HCT116 (cell line): ENCODE measurements at regions not wholly inside any gene's neighbourhood (a gene's known extent, or its start where the extent isn't known, plus 50 kb on each side); places are given as distances from the start of the nearest gene placed in this dataset.

Experiments
- ATAC-seq: fragments of 200-7000 bp; cut with Tn5 transposase; 2 replicates; pipeline ENCODE4 v1.9.1; 2020; ENCODE audit warnings: mild to moderate bottlenecking, moderate library complexity
- BruUV-seq: library from RNA; stranded (reverse); fragments of 400-500 nt; replicated peaks from 2 replicates; lab custom pipeline; 2021; lab: Mats Ljungman, UMichigan
- CTCF ChIA-PET: fragments of 300-600 bp; sonication (Branson Sonifier 250); formaldehyde crosslinking; loops from one replicate; lab custom pipeline; 2021; ENCODE audit warnings: antibody characterized with exemption; lab: Charles Lee
- POLR2A ChIA-PET: fragments of 300-600, 350-600 bp; sonication (Branson Sonifier 250); formaldehyde crosslinking; loops from one replicate; lab custom pipeline; 2021; ENCODE audit warnings: antibody characterized with exemption; lab: Charles Lee
- RAD21 ChIA-PET, 2 experiments: fragments of 300-600 bp; sonication (Branson Sonifier 250); formaldehyde crosslinking; loops; one replicate each; lab custom pipeline; 2023; ENCODE audit warnings: low total read pairs in 2 of 2; ENCODE audit not compliant: uncharacterized antibody in 2 of 2, unreplicated experiment in 2 of 2, low non-redundant PET in 1 of 2; lab: Charles Lee
- DNase-seq: peaks from one replicate; pipeline ENCODE4 v3.0.0-alpha.2; 2010; ENCODE audit warnings: low read depth, low spot score
- H2AFZ ChIP-seq: fragments of 200-600 bp; shearing (Covaris generic), sonication (generic); 2 replicates; pipeline ENCODE4 v1.6.1; 2017; ENCODE audit warnings: low read depth, mixed run types, mixed read lengths, antibody characterized with exemption, low read length; ENCODE audit not compliant: poor library complexity, severe bottlenecking
- H3K27ac ChIP-seq: 2 replicates; pipeline ENCODE4 v1.5.1; 2012; ENCODE audit warnings: low read depth, low read length
- H3K27me3 ChIP-seq: fragments of 200-600 bp; sonication (generic); 2 replicates; pipeline ENCODE4 v1.6.1; 2016; ENCODE audit warnings: mixed run types, low read length, mixed read lengths; ENCODE audit not compliant: insufficient read depth
- H3K36me3 ChIP-seq, 2 experiments: fragments of 200-500 bp in 1 of 2; fragments of 200-600 bp in 1 of 2; sonication (Bioruptor generic) in 1 of 2; sonication (generic) in 1 of 2; 2 replicates each; pipeline versions ENCODE4 v1.5.1 to v1.6.1; 2014 to 2016; ENCODE audit warnings: low read length in 2 of 2, inconsistent platforms in 1 of 2, mixed read lengths in 1 of 2, mixed run types in 1 of 2; ENCODE audit not compliant: insufficient read depth in 2 of 2, control insufficient read depth in 1 of 2
- H3K4me1 ChIP-seq, 2 experiments: fragments of 200-600 bp in 1 of 2; sonication (generic) in 1 of 2; 2 replicates each; pipeline versions ENCODE4 v1.5.1 to v1.6.1; 2012 to 2017; ENCODE audit warnings: low read length in 2 of 2, inconsistent platforms in 1 of 2, mild to moderate bottlenecking in 1 of 2, mixed read lengths in 1 of 2, mixed run types in 1 of 2, moderate library complexity in 1 of 2; ENCODE audit not compliant: insufficient read depth in 2 of 2, control insufficient read depth in 1 of 2
- H3K4me2 ChIP-seq: fragments of 200-600 bp; sonication (generic); 2 replicates; pipeline ENCODE4 v1.6.1; 2017; ENCODE audit warnings: mixed run types, low read length, mixed read lengths
- H3K4me3 ChIP-seq, 2 experiments: fragments of 200-600 bp in 1 of 2; sonication (generic) in 1 of 2; replicated peaks in 1 of 2; 2 replicates each; pipeline ENCODE4 v1.5.1; 2011 to 2016; ENCODE audit warnings: low read length in 2 of 2, control low read depth in 1 of 2, low read depth in 1 of 2, mild to moderate bottlenecking in 1 of 2, mixed read lengths in 1 of 2, mixed run types in 1 of 2
- H3K79me2 ChIP-seq: fragments of 200-600 bp; sonication (generic); 2 replicates; pipeline ENCODE4 v1.6.1; 2017; ENCODE audit warnings: mild to moderate bottlenecking, mixed run types, low read length, moderate library complexity, mixed read lengths; ENCODE audit not compliant: insufficient read depth
- H3K9ac ChIP-seq: fragments of 200-600 bp; sonication (generic); 2 replicates; pipeline ENCODE4 v1.6.1; 2016; ENCODE audit warnings: low read length, mixed read lengths
- H3K9me2 ChIP-seq: fragments of 200-600 bp; sonication (generic), shearing (Covaris generic); 2 replicates; pipeline ENCODE4 v1.6.1; 2017; ENCODE audit warnings: mixed run types, mild to moderate bottlenecking, moderate library complexity; ENCODE audit not compliant: insufficient read depth
- H3K9me3 ChIP-seq, 2 experiments: fragments of 200-500 bp in 1 of 2; fragments of 200-600 bp in 1 of 2; sonication (Bioruptor generic) in 1 of 2; sonication (generic) in 1 of 2; 2 replicates each; pipeline ENCODE4 v1.6.1; 2014 to 2017; ENCODE audit warnings: low read length in 2 of 2, mixed read lengths in 2 of 2, inconsistent platforms in 1 of 2, low read depth in 1 of 2, mild to moderate bottlenecking in 1 of 2, mixed run types in 1 of 2, moderate library complexity in 1 of 2; ENCODE audit not compliant: control insufficient read depth in 1 of 2, insufficient read depth in 1 of 2
- H4K20me1 ChIP-seq: fragments of 200-600 bp; sonication (generic), shearing (Covaris generic); 2 replicates; pipeline ENCODE4 v1.6.1; 2017; ENCODE audit warnings: mixed run types, mild to moderate bottlenecking, moderate library complexity; ENCODE audit not compliant: insufficient read depth
- ATF3 ChIP-seq: IDR thresholded peaks from 2 replicates; pipeline ENCODE4 v1.6.1; 2012
- CEBPB ChIP-seq: IDR thresholded peaks from 2 replicates; pipeline ENCODE4 v1.6.1; 2012; ENCODE audit warnings: low read depth
- CTCF ChIP-seq, 3 experiments: fragments of 200-600 bp in 1 of 3; sonication (generic) in 1 of 3; IDR thresholded peaks in 2 of 3; conservative IDR thresholded peaks in 1 of 3; 2 replicates each; pipeline ENCODE4 v1.5.1; 2012 to 2017; ENCODE audit warnings: low read depth in 2 of 3, low read length in 2 of 3, antibody characterized with exemption in 1 of 3, borderline replicate concordance in 1 of 3, control low read depth in 1 of 3, mild to moderate bottlenecking in 1 of 3, mixed read lengths in 1 of 3, mixed run types in 1 of 3, moderate library complexity in 1 of 3; ENCODE audit not compliant: insufficient read depth in 1 of 3
- EZH2 ChIP-seq: fragments of 200-600 bp; sonication (generic); IDR thresholded peaks from 2 replicates; pipeline ENCODE4 v1.6.1; 2017; ENCODE audit warnings: antibody characterized with exemption, mixed run types
- JUND ChIP-seq: IDR thresholded peaks from 2 replicates; pipeline ENCODE4 v1.6.1; 2012
- POLR2AphosphoS5 ChIP-seq: IDR thresholded peaks from 2 replicates; pipeline ENCODE4 v1.6.1; 2011; ENCODE audit warnings: mild to moderate bottlenecking, low read depth, low read length, moderate library complexity
- RAD21 ChIP-seq: IDR thresholded peaks from 2 replicates; pipeline ENCODE4 v1.6.1; 2012; ENCODE audit warnings: low read depth, mild to moderate bottlenecking
- REST ChIP-seq: IDR thresholded peaks from 2 replicates; pipeline ENCODE4 v1.6.1; 2012; ENCODE audit warnings: low read depth
- TCF7L2 ChIP-seq: IDR thresholded peaks from 2 replicates; pipeline ENCODE4 v1.7.0; 2011; ENCODE audit warnings: borderline replicate concordance, inconsistent platforms; ENCODE audit not compliant: insufficient read depth, insufficient read length; ENCODE audit errors: extremely low read depth
- ZFX ChIP-seq: fragments of 450-650 bp; IDR thresholded peaks from 2 replicates; pipeline ENCODE4 v1.6.1; 2017
- ZNF274 ChIP-seq: fragments of 200-500 bp; sonication (Bioruptor generic); IDR thresholded peaks from 2 replicates; pipeline ENCODE4 v1.6.1; 2014; ENCODE audit warnings: mild to moderate bottlenecking, low read depth, low read length, inconsistent platforms
- intact Hi-C: fragments of 100-400 bp; cut with micrococcal nuclease; formaldehyde crosslinking; loops from 2 replicates; pipeline ENCODE4 v1.10.0; 2022

GRCh38 chr2:217722883-217723472, 279.8 kb downstream of the TNS1 start:
- Histone ChIP-seq H3K9me3 (no peaks in the 10 kb centered on the region), H3K79me2 (no peaks in the 10 kb centered on the region), H3K27ac (no peak overlapping the region), H3K4me2 (no peak overlapping the region), H4K20me1 (no peaks in the 10 kb centered on the region), H3K9ac (no peak overlapping the region), H2AFZ (no peak overlapping the region), H3K36me3 (no peaks in the 10 kb centered on the region), H3K4me1 (no peaks in the 10 kb centered on the region), H3K9me2 (no peaks in the 10 kb centered on the region; the same call in 1 of the 2 replicates), H3K27me3 (peaks cover 5% of the 10 kb centered on the region), H3K4me3 (no peak overlapping the region)
- DNase-seq (no peak), ATAC-seq (no peak)
- POLR2A ChIA-PET, result interaction anchor here (0.5 kb wide), 1 partner anchor 105 kb away, joined by 3 read pairs; no protein-coding TSS in a partner anchor
- intact Hi-C loops, result no loop called here
- CTCF ChIA-PET, result interaction anchor here (1.3 to 2.5 kb wide), 2 partner anchors 10 to 73 kb away, joined by 5 read pairs; no protein-coding TSS in a partner anchor
- RAD21 ChIA-PET, result no interaction called here
- no TSS peak for BruUV-seq
- TF ChIP-seq CEBPB, result no peak
- TF ChIP-seq RAD21, result no peak
- TF ChIP-seq REST, result no peak
- TF ChIP-seq CTCF (IDR thresholded peaks at IDR 0.05 in 2 of 3, conservative IDR thresholded peaks at IDR 0.05 in 1 of 3; ENCODE audit: borderline replicate concordance in 1 of 3, insufficient read depth in 1 of 3, low read depth in 2 of 3, low read length in 2 of 3), result no peak
- TF ChIP-seq POLR2AphosphoS5, result no peak
- TF ChIP-seq TCF7L2, result no peak
- no peak for TF ChIP-seq EZH2
- TF ChIP-seq ATF3, result no peak
- TF ChIP-seq ZFX, result no peak
- no peak for TF ChIP-seq ZNF274
- no peak for TF ChIP-seq JUND
